ENCODE measurements at regions not wholly inside any gene's neighbourhood (a gene's known extent, or its start where the extent isn't known, plus 50 kb on each side); places are given as distances from the start of the nearest gene placed in this dataset.

- Histone ChIP-seq H3K4me1 (no peaks in the 10 kb centered on the region), H3K27ac (no peak overlapping the region), H3K9me3 (peaks cover 0 to 5% (median 0%) of the 10 kb centered on the region in 8 donors), H3K36me3 (no peaks in the 10 kb centered on the region), H3K4me3 (no peak overlapping the region), H3K27me3 (replicated peaks in 1 of 7) (no peaks in the 10 kb centered on the region)
- DNase-seq = no peak
- 81 to 91% (median 86%) methylated on average over 7 of the region's 7 CpGs for WGBS, 5 donors
- TF ChIP-seq POLR2AphosphoS5 (IDR thresholded peaks at IDR 0.05) (no peak), POLR2A (IDR thresholded peaks at IDR 0.05) (no peak)
- TF ChIP-seq, protein P1, sequence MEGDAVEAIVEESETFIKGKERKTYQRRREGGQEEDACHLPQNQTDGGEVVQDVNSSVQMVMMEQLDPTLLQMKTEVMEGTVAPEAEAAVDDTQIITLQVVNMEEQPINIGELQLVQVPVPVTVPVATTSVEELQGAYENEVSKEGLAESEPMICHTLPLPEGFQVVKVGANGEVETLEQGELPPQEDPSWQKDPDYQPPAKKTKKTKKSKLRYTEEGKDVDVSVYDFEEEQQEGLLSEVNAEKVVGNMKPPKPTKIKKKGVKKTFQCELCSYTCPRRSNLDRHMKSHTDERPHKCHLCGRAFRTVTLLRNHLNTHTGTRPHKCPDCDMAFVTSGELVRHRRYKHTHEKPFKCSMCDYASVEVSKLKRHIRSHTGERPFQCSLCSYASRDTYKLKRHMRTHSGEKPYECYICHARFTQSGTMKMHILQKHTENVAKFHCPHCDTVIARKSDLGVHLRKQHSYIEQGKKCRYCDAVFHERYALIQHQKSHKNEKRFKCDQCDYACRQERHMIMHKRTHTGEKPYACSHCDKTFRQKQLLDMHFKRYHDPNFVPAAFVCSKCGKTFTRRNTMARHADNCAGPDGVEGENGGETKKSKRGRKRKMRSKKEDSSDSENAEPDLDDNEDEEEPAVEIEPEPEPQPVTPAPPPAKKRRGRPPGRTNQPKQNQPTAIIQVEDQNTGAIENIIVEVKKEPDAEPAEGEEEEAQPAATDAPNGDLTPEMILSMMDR (IDR thresholded peaks at IDR 0.05 in 8 of 11, conservative IDR thresholded peaks at IDR 0.05 in 3 of 11) = no peak
- intact Hi-C loops (cut with DNase I; ENCODE audit: low total_unique reads) = no loop called here
Observed at GRCh38 chr3:6743067-6743720, 117.7 kb upstream of the GRM7 start.

- no peak for DNase-seq
- peaks cover 0 to 5% (median 0%) of the 10 kb centered on the region in 8 donors for H3K9me3 ChIP-seq
- no peaks in the 10 kb centered on the region for H3K4me1 ChIP-seq
- H3K4me3 ChIP-seq = no peak overlapping the region
- no peaks in the 10 kb centered on the region for H3K36me3 ChIP-seq
- no peak for TF ChIP-seq POLR2A (IDR thresholded peaks at IDR 0.05)
- TF ChIP-seq, protein P1 (IDR thresholded peaks at IDR 0.05 in 8 of 11, conservative IDR thresholded peaks at IDR 0.05 in 3 of 11) = no peak
- TF ChIP-seq POLR2AphosphoS5 (IDR thresholded peaks at IDR 0.05) = no peak
- no peaks in the 10 kb centered on the region for H3K27me3 ChIP-seq (replicated peaks in 1 of 7)
- no peak overlapping the region for H3K27ac ChIP-seq
- WGBS, 5 donors = 89 to 93% (median 89%) methylated on average over 9 of the region's 9 CpGs
- intact Hi-C loops (cut with DNase I; ENCODE audit: low total_unique reads) = no loop called here
Observed at GRCh38 chr3:6746443-6746842, 114.5 kb upstream of the GRM7 start.

GRCh38 chr3:6747017-6747416 lies 113.9 kb upstream of the GRM7 start:
- Histone ChIP-seq H3K27me3 (replicated peaks in 1 of 7) (no peaks in the 10 kb centered on the region), H3K36me3 (no peaks in the 10 kb centered on the region), H3K27ac (no peak overlapping the region), H3K4me3 (no peak overlapping the region), H3K9me3 (peaks cover 0 to 5% (median 0%) of the 10 kb centered on the region in 8 donors), H3K4me1 (no peaks in the 10 kb centered on the region)
- intact Hi-C loops (cut with DNase I; ENCODE audit: low total_unique reads) = no loop called here
- TF ChIP-seq POLR2A (IDR thresholded peaks at IDR 0.05) (no peak), POLR2AphosphoS5 (IDR thresholded peaks at IDR 0.05) (no peak)
- TF ChIP-seq, protein P1 (IDR thresholded peaks at IDR 0.05 in 8 of 11, conservative IDR thresholded peaks at IDR 0.05 in 3 of 11) = no peak
- 76 to 85% (median 83%) methylated on average over 4 of the region's 4 CpGs for WGBS, 5 donors
- DNase-seq = no peak

- no peaks in the 10 kb centered on the region for H3K4me1 ChIP-seq
- H3K27me3 ChIP-seq (replicated peaks in 1 of 7) = no peaks in the 10 kb centered on the region
- H3K27ac ChIP-seq = no peak overlapping the region
- peaks cover 0 to 21% (median 11%) of the 10 kb centered on the region in 8 donors for H3K9me3 ChIP-seq
- H3K4me3 ChIP-seq = no peak overlapping the region
- no peak for DNase-seq
- no peak for TF ChIP-seq POLR2AphosphoS5 (IDR thresholded peaks at IDR 0.05)
- TF ChIP-seq, protein P1 (IDR thresholded peaks at IDR 0.05 in 8 of 11, conservative IDR thresholded peaks at IDR 0.05 in 3 of 11) = no peak
- TF ChIP-seq POLR2A (IDR thresholded peaks at IDR 0.05) = no peak
- intact Hi-C loops (cut with DNase I; ENCODE audit: low total_unique reads) = no loop called here
- no peaks in the 10 kb centered on the region for H3K36me3 ChIP-seq
Observed at GRCh38 chr3:6750782-6751181, 110.1 kb upstream of the GRM7 start.

Data from spleen (tissue), 11 donors.